ENCODE measurements at regions not wholly inside any gene's neighbourhood (a gene's known extent, or its start where the extent isn't known, plus 50 kb on each side); places are given as distances from the start of the nearest gene placed in this dataset.
"Not testable (repeated sequence)": the region's sequence is repeated elsewhere in the genome, so short reads cannot be mapped to it uniquely, and the experiment has no call there.

DNA sequence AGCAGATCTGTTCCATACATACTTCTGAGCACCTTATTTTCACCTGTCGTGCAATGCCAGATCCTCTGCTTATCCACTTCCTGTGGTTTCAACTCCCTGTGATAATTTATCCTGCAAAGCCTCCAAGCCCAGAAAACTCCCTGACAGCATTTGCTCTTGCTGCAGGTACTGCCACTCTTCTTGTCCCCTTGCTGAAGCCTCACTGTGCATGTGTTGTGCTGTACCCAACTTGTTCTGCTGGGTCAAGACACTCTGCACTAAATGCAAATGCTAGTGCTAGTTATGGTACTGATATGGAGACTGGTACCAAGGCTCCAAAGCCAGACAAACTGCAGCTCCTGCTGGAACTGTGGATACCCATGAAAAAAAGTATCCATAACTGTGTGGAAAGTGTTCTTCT is 315.4 kb upstream of the MIR17HG start:
- no peak for DNase-seq

DNA sequence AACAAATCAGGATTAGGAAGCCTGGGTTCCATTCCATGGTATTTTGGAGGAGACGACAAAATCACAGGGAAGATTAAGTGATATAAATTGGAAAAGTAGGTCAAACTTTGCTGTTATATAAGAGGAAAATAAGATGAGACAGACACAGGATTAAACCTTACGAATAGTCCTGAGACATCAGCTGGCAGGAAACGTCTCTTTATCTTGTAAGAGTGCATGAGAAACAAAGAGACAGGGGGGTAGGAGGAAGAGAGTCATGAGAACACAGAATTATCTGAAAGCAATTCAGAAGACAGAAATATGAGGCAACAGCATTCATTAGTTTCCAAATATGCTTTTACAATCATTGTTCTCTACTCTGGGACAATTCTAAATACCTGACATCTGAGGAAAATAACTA is 310.6 kb upstream of the MIR17HG start:
- DNase-seq, result no peak

- DNase-seq, result no peak
These were observed 304.6 kb upstream of the MIR17HG start for GRCh38 chr13:91042870-91043269.

- DNase-seq, result peak in 1 of 2 experiments; percentile 11
These were observed 302.0 kb upstream of the MIR17HG start for GRCh38 chr13:91045351-91046034.

DNA sequence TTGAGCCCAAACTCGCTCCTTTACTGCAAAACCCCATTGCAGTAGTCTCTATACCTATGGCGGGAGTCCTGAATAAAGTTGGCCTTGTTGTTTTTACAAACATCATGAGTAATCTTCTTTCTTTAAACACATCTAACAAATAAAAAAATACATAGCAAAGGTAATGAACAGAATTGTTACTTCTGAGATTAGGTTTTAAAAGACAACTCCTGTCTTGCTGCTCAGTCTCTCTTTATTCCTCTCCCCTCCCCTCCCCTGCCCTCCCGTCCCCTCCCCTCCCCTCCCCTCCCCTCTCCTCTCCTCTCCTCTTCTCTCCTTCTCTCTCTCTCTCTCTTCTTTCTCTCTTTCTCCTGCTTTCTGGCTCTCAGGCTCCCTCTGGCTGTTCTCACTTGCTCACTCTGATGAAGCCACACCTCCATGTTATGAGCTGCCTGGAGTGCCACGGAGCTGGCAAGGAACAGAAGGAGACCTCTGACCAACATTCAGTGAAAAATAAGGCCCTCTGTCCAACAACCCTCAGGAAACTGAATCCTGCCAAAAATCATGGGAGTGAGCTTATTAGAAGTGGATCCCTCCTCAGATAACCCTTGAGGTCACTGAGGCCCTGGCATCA is 300.7 kb upstream of the MIR17HG start:
- DNase-seq, result peak in 1 of 2 experiments; percentile 2

DNA sequence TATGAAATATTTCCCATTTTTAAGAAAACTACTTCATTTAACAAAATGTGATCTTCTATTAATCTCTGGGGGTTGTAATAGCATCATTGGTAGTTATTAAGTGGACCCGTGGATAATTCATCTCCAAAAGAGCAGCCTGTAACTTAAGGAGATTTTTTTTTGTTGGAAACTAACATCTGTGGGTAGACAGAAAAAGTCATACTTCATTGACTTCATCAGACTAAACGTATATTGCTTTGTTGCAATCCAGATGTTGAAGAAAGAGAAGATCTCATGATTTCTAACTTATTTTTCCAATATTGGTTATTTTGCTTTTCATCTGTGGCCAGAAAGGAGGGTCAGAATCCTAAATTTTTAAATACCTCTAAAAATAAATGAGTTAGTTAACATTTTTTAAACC is 296.5 kb upstream of the MIR17HG start:
- DNase-seq, result no peak

DNA sequence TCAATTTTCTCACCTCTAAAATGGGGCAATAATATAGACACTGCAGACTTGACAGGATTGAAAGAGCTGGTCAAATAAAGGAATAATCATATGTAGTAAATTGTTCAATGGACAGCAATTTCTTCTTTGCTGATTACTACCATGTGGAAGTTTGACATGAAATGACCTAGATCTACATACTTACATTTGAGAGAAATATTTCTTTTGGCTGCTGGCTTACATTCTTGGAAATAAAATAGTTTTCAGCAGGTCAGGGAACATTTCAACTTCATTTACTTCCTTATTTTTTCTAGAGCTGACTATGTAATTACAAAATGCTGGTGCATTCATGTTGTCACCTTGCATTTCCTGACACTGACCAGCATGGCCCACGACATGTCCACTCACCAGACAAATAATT is 294.6 kb upstream of the MIR17HG start:
- DNase-seq, result no peak

- no peak for DNase-seq
These were observed 294.0 kb upstream of the MIR17HG start for GRCh38 chr13:91053318-91054065.

DNA sequence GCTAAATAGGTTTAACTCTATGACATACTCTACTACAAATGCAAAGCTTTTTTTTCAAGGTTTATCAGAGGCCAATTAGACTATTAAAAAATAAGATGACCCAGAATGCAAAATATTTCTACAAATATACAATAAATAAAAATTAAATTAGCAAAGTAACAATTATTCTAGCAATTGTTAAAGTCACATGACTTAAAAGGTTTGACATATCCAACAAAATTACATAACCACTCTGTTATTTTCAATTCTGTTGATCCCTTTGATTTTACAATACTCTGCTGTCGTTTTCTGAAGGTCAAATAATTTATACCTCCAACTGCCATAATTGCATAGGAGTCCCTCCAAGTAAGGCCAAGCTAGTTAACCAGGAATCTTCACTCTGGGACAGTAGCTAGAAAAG is 292.6 kb upstream of the MIR17HG start:
- no peak for DNase-seq

DNA sequence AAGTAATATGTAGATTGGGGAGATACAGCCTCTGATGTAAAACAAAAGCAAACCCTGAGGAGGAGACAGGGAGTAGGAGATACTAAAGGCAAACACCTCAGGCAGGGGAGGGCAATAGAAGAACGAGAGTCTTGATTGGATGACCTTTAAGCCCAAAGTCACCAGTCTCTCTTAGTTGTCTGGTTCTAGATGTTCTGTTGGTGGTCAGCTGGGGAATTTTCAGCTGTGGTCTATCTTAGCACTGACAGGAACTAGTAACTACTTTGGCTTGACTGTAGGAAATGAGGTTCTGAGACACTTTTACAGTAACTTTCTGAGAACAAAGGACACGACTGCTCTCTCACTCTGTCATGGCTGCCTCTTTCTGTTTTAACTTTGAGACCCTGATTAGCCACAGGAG is 290.7 kb upstream of the MIR17HG start:
- DNase-seq, result no peak

DNA sequence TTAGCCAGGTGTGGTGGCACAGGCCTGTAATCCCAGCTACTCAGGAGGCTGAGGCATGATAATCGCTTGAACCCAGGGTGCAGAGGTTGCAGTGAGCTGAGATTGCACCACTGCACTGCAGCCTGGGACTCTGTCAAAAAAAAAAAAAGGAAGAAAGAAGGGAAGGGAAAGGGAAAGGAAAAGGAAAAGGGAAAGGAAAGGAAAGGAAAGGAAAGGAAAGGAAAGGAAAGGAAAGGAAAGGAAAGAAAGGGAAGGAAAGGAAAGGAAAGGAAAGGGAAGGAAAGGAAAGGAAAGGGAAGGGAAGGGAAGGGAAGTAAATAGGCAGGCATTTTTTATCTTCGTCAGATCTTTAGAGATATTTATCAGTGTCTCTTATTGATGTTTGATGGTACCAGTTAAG is 290.0 kb upstream of the MIR17HG start:
- not testable (repeated sequence) for DNase-seq

DNA sequence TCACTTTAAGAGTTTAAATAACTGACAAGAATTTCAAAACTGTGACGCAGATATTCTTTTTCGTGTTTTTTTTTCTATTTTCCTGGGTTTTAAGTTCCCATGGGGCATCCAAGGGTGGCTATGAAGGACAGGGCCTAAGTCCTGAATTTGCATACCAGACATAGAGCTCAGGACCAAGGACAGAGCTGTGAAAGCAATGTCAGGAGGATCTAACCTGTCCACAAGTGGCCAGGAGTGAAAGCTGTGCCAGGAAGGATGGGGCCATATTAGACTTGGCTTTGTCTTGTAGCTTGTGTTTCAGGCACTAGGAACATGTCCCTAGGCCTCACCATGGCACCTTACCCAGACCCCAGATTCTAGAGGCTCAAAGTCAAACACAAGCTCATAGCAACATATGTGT is 289.4 kb upstream of the MIR17HG start:
- no peak for DNase-seq

GRCh38 chr13:91058919-91059318 is 288.6 kb upstream of the MIR17HG start:
- no peak for DNase-seq

- DNase-seq, result no peak
These were observed 280.7 kb upstream of the MIR17HG start for GRCh38 chr13:91066745-91067144.

- no peak for DNase-seq
These were observed 275.0 kb upstream of the MIR17HG start for GRCh38 chr13:91072486-91072885.

- DNase-seq, result no peak
These were observed 273.4 kb upstream of the MIR17HG start for GRCh38 chr13:91074091-91074490.

DNA sequence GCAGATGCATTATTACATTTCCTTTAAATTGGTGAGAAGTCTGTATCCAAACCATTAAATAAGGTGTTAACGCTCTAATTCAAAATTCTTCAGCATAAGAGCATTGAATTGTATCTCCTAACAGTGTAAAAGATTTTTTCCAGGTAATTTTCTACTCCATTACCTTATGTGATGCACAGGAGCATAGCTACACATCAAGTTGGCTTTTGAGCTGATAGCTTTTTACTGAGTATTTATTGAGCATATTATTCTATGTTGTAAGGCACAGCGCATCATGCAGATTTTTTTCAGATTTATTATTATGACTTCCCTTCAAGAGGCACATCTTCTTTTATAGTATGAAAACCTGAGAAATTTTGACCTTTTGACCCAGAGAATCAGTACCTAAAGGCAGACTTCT is 270.7 kb upstream of the MIR17HG start:
- no peak for DNase-seq

DNA sequence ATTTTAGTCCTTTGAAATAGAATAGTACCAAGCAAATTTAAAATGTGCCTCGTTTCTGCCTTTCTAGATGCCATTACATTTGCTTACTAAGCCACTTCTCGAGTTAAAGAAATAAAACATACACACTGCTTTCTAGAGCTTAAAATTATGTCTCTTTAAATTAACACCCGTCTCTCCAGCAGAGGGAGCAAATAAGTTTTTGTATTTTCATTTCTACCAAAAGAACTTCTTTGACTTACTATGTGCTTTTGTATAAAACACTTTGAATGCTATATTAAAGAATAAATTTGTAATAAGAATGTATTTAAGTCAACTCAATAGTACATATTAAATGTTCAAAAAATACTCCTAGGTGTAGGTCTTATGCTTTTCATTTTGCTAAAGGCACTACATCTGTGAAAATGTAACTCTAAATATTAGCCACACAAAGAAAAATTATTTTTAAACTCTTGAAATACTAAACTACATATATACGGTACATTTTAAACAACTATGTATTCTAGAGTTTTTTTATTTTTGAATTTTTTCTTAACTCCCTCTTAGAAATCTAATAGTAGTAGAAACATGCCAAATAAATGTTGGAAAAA is 269.3 kb upstream of the MIR17HG start:
- no peak for DNase-seq

DNA sequence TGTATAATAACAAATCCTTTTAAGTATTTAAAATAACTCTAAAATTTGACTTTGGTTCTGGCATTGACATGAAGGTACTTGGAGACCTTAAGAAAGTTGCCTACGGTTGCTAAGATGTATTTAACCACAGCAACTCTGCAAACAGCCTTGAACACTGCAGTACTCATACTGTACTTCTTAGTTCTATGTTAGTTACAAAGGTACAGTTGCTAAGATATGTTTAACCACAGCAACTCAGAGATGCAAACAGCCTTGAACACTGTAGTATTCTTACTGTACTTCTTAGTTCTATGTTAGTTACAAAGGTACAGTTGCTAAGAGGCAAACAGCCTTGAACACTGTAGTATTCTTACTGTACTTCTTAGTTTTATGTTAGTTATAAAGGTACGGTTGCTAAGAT is 268.3 kb upstream of the MIR17HG start:
- DNase-seq, result no peak

DNA sequence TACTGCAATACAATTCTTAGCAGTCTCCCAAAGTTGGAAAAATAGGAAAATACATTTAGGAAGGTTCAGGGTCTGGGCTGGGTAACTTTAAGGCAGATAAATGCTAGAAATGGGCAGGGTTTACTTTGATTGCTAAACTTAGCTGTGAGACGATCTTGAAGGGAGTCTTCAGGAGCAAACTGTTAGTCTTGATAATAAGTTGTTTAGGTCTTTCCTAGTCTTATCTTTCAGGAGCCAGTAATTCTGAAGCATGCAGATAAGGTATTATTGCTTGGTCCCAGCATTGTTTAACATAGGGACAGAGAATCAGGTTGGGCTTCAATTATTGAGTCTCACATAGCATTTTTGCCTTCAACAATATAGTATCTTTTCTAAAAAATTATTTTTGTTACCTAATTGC is 262.4 kb upstream of the MIR17HG start:
- DNase-seq, result no peak

GRCh38 chr13:91086936-91087716 is 260.4 kb upstream of the MIR17HG start:
- no peak for DNase-seq

DNA sequence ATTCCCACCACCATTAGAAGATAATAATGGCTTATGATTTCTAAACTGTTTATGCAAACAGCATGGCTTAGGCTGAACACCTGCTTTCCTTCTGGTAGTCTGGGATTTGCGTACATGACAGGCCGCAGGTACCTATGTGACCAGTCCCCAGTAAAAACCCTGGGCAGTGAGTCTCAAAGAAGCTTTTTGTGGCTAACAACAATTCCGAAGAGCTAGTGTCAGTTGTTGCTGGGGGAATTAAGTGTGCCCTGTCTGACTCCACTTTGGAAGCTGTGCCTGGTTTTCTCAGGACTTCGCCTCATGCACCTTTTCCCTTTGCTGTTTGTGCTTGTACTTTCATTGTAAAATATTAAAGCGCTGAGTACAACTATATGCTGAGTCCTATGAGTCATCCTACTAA is 250.2 kb upstream of the MIR17HG start:
- no peak for DNase-seq

- no peak for DNase-seq
These were observed 247.6 kb upstream of the MIR17HG start for GRCh38 chr13:91099877-91100276.
